Lung (tissue), 11 donors: ENCODE measurements at regions not wholly inside any gene's neighbourhood (a gene's known extent, or its start where the extent isn't known, plus 50 kb on each side); places are given as distances from the start of the nearest gene placed in this dataset.
A peak's percentile ranks its signal among the peaks of the same experiment; 100 is the strongest.

Source experiments
- ATAC-seq: fragments of 200-7000 bp; cut with Tn5 transposase; one replicate; pipeline ENCODE4 v1.9.1; 2020; ENCODE audit warnings: moderate number of reproducible peaks; ENCODE audit not compliant: insufficient read depth, low FRiP score
- DNase-seq, 3 donors: peaks; one replicate each; pipeline ENCODE4 v3.0.0-alpha.2; 2013 to 2017
- H3K27ac ChIP-seq, 2 donors: one replicate each; pipeline ENCODE4 v1.5.1; 2013; ENCODE audit warnings: mild to moderate bottlenecking in 2 of 2, moderate library complexity in 2 of 2, control low read depth in 1 of 2, inconsistent platforms in 1 of 2, low read depth in 1 of 2, low read length in 1 of 2
- H3K27me3 ChIP-seq, 3 donors: one replicate each; pipeline ENCODE4 v1.5.1; 2013; ENCODE audit warnings: low read length in 2 of 3; ENCODE audit not compliant: control insufficient read depth in 3 of 3, insufficient read depth in 3 of 3
- H3K36me3 ChIP-seq, 4 donors: one replicate each; pipeline ENCODE4 v1.5.1; 2013; ENCODE audit warnings: low read length in 4 of 4, mild to moderate bottlenecking in 1 of 4, moderate library complexity in 1 of 4; ENCODE audit not compliant: control insufficient read depth in 4 of 4, insufficient read depth in 4 of 4
- H3K4me1 ChIP-seq, 5 donors: one replicate each; pipeline ENCODE4 v1.5.1; 2013; ENCODE audit warnings: low read length in 5 of 5, mild to moderate bottlenecking in 2 of 5, moderate library complexity in 1 of 5; ENCODE audit not compliant: control insufficient read depth in 5 of 5, insufficient read depth in 5 of 5
- H3K4me3 ChIP-seq: one replicate; pipeline ENCODE4 v1.5.1; 2013; ENCODE audit warnings: mild to moderate bottlenecking, control low read depth, moderate library complexity
- H3K9ac ChIP-seq, 2 donors: one replicate each; pipeline ENCODE4 v1.5.1; 2013; ENCODE audit warnings: low read length in 2 of 2, control low read depth in 1 of 2; ENCODE audit not compliant: insufficient read depth in 1 of 2
- H3K9me3 ChIP-seq, 4 donors: one replicate each; pipeline ENCODE4 v1.5.1; 2013; ENCODE audit warnings: low read length in 3 of 4, mild to moderate bottlenecking in 1 of 4, moderate library complexity in 1 of 4; ENCODE audit not compliant: control insufficient read depth in 4 of 4, insufficient read depth in 3 of 4
- WGBS, 2 donors: extraction: QIAGEN DNeasy Blood & Tissue Kit; methylation state at CpG; one replicate each; pipeline ENCODE4 v1.1.7; 2013; 5-methylcytosine and 5-hydroxymethylcytosine counted together
- TF ChIP-seq, protein P1 (sequence below): IDR thresholded peaks from 2 replicates; pipeline ENCODE4 v1.5.1; 2012; ENCODE audit warnings: mild to moderate bottlenecking; ENCODE audit errors: control extremely low read depth, extremely low read depth
- donor health status: control.
- donor health status: control.
- donor health status: Bipolar disorder and iron deficiency.
- donor health status: healthy.
- donor health status: DM: yes; HTN: yes; CAD: no.

DNA sequence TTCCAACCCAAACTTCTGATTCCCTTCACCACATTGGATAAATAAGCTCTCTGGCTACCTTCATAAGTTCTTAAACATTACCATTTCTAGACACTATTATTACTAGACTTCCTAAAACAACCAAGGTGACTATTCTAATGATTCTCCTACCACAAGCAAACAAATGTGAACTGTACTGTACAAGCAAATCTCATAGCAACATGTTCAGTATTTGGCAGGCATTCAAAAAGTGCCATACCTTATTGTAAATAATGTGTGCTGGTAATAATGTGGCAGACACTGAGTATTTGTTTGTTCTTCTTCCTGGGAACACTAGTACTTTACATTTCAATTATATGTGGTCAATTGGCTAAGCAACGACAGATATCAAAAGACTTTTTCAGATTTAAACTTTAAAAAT lies 986.0 kb upstream of the SPRY2 start:
- no peaks in the 10 kb centered on the region for H3K4me1 ChIP-seq
- TF ChIP-seq, protein P1, sequence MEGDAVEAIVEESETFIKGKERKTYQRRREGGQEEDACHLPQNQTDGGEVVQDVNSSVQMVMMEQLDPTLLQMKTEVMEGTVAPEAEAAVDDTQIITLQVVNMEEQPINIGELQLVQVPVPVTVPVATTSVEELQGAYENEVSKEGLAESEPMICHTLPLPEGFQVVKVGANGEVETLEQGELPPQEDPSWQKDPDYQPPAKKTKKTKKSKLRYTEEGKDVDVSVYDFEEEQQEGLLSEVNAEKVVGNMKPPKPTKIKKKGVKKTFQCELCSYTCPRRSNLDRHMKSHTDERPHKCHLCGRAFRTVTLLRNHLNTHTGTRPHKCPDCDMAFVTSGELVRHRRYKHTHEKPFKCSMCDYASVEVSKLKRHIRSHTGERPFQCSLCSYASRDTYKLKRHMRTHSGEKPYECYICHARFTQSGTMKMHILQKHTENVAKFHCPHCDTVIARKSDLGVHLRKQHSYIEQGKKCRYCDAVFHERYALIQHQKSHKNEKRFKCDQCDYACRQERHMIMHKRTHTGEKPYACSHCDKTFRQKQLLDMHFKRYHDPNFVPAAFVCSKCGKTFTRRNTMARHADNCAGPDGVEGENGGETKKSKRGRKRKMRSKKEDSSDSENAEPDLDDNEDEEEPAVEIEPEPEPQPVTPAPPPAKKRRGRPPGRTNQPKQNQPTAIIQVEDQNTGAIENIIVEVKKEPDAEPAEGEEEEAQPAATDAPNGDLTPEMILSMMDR: no peak
- ATAC-seq: no peak
- H3K4me3 ChIP-seq: no peak overlapping the region
- H3K27ac ChIP-seq: no peak overlapping the region
- no peaks in the 10 kb centered on the region for H3K27me3 ChIP-seq
- no peaks in the 10 kb centered on the region for H3K36me3 ChIP-seq
- peak in 2 of 3 donors; percentile 5 to 15 for DNase-seq
- H3K9ac ChIP-seq: no peak overlapping the region
- 61 to 81% methylated on average over 1 of the region's 1 CpG for WGBS, 2 donors
- peaks cover 0 to 10% (median 2%) of the 10 kb centered on the region in 4 donors for H3K9me3 ChIP-seq

DNA sequence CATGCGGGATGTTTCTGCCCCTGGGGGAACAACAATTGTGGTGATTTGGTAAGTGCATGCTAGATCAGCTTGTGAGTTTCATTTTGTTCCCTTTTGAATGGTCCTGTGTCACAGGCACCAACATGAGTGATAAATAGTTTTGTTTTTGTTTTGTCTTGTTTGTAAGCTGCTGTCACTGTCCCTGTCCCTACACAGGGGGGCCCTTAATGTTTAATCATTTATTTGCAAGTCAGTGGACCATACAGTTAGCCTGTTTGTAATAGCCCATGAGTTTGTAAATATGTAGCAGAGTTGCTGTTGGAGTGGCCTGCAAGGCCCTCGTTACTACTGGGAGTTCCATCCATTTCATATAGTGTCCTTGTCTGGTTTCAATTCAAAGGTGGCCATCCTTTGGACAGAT lies 979.6 kb upstream of the SPRY2 start:
- Histone ChIP-seq H3K9me3 (peaks cover 0 to 5% (median 0%) of the 10 kb centered on the region in 4 donors), H3K36me3 (no peaks in the 10 kb centered on the region), H3K27me3 (no peaks in the 10 kb centered on the region), H3K4me3 (no peak overlapping the region), H3K4me1 (no peaks in the 10 kb centered on the region), H3K27ac (no peak overlapping the region), H3K9ac (no peak overlapping the region)
- DNase-seq: no peak
- TF ChIP-seq, protein P1: no peak
- WGBS, 2 donors: 90 to 94% methylated on average over 2 of the region's 2 CpGs
- ATAC-seq: no peak

DNA sequence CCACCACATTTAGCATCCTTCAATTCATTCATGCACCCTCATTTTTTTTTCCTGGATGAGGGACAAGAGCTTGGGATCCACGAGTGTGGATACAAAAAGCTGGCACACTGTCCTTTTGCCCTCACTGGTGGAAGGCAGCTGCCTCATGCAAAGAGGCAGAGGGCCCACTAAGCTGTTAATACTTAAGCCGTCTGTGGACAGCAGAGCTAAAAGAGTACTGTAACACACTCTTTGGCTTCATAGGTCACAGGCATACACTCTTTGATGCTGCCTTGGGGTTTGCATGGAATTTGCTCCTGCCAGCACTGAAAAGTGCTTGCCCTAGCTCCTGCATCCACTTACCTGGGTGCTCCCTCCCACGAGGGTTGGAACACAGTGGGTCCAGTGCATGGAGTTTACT lies 978.4 kb upstream of the SPRY2 start:
- no peak overlapping the region for H3K4me3 ChIP-seq
- peaks cover 0 to 5% (median 0%) of the 10 kb centered on the region in 4 donors for H3K9me3 ChIP-seq
- no peaks in the 10 kb centered on the region for H3K27me3 ChIP-seq
- H3K4me1 ChIP-seq: no peaks in the 10 kb centered on the region
- H3K27ac ChIP-seq: no peak overlapping the region
- DNase-seq (no peak), ATAC-seq (no peak)
- TF ChIP-seq, protein P1: no peak
- H3K36me3 ChIP-seq: no peaks in the 10 kb centered on the region
- H3K9ac ChIP-seq: no peak overlapping the region
- WGBS, 2 donors: 74 to 86% methylated on average over 3 of the region's 3 CpGs

DNA sequence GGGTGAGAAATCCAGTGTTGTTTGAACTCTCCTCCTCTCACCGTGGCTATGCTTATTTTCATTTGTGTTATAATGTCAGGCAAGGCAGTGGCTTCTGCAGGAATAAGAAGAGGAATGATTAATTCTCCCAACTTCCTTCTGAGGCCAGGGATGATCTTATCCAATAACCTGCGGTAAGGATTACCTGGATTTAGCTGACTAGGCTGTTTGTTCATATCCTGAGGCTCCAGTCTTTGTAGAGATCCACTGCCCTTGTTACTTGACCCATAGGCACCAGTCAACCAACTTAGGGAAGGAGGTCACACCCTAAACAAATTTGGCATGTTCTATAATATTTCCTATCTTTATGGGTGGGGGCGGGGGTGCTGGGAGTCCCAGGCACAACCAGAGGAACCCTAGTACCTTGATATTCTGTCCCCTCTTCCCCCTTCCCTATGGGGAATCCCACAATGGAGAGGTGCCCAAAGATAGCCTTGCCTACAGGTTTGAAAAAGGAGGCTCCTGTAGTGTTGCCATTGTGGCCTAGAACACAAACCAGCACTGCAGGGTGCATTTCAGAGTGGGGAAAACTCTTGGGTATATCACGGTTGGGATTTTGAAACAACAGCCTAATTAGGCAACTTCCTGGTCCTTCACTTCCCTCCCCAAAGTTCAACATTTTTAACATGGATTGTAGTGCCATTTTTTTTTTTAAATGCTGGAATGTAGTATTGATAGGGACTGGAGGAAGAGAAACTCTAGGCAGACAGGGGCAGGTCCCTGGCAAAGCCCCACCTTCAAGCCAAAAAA lies 977.5 kb upstream of the SPRY2 start:
- Histone ChIP-seq H3K4me1 (no peaks in the 10 kb centered on the region), H3K27me3 (no peaks in the 10 kb centered on the region), H3K9ac (no peak overlapping the region), H3K27ac (no peak overlapping the region), H3K36me3 (no peaks in the 10 kb centered on the region), H3K9me3 (peaks cover 0 to 5% (median 0%) of the 10 kb centered on the region in 4 donors), H3K4me3 (no peak overlapping the region)
- 82 to 87% methylated on average over 4 of the region's 4 CpGs for WGBS, 2 donors
- no peak for DNase-seq
- TF ChIP-seq, protein P1: no peak
- no peak for ATAC-seq
